SU-DHL-6 (cell line): ENCODE measurements at regions not wholly inside any gene's neighbourhood (a gene's known extent, or its start where the extent isn't known, plus 50 kb on each side); places are given as distances from the start of the nearest gene placed in this dataset.

Experiments
- EZH2phosphoT487 ChIP-seq: fragments of 200-600 bp; sonication (generic), shearing (Covaris generic); conservative IDR thresholded peaks from 2 replicates; pipeline ENCODE4 v1.6.1; 2018; ENCODE audit warnings: mild to moderate bottlenecking, antibody characterized with exemption, low read length, moderate library complexity, mixed read lengths
- TF ChIP-seq, protein P1 (sequence below): fragments of 200-600 bp; sonication (generic); IDR thresholded peaks from one replicate; pipeline ENCODE4 v1.5.1; 2017; ENCODE audit warnings: antibody characterized with exemption, mild to moderate bottlenecking, low read length, moderate library complexity; ENCODE audit not compliant: insufficient read depth, poor library complexity, severe bottlenecking

DNA sequence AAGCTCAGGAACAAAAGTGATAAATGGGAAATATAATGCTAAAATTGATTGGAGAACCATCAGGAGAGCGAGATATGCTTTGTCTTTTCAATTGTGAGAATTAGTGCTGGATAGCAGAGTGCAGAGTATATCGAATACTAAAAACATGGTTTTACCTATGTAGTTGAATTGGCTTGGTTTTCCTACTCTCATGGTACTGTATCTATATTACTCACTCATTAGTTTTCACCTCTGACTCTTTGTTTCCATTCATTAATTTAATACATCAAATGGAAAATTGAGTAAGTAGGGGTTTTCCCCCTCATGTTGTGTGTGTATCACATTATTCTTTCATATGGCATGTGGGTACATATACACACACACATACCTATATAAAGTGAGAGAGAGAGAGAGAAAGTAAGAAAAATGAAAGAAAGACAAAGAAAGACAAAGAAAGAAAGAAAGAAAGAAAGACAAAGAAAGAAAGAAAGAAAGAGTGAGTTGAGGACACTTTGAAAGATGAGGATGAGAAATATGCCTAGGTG, 1574.5 kb downstream of the MRPL39 start:
- TF ChIP-seq, protein P1, sequence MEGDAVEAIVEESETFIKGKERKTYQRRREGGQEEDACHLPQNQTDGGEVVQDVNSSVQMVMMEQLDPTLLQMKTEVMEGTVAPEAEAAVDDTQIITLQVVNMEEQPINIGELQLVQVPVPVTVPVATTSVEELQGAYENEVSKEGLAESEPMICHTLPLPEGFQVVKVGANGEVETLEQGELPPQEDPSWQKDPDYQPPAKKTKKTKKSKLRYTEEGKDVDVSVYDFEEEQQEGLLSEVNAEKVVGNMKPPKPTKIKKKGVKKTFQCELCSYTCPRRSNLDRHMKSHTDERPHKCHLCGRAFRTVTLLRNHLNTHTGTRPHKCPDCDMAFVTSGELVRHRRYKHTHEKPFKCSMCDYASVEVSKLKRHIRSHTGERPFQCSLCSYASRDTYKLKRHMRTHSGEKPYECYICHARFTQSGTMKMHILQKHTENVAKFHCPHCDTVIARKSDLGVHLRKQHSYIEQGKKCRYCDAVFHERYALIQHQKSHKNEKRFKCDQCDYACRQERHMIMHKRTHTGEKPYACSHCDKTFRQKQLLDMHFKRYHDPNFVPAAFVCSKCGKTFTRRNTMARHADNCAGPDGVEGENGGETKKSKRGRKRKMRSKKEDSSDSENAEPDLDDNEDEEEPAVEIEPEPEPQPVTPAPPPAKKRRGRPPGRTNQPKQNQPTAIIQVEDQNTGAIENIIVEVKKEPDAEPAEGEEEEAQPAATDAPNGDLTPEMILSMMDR: no peak
- no peak for TF ChIP-seq EZH2phosphoT487
